SK-N-MC (cell line): ENCODE measurements at regions not wholly inside any gene's neighbourhood (a gene's known extent, or its start where the extent isn't known, plus 50 kb on each side); places are given as distances from the start of the nearest gene placed in this dataset.

Experiments used
- DNase-seq: peaks from one replicate; pipeline ENCODE4 v3.0.0-alpha.2; 2011; ENCODE audit warnings: low read depth, low spot score
- H3K27ac ChIP-seq: fragments of 200-600 bp; sonication (generic); 2 replicates; pipeline ENCODE4 v1.5.1; 2016; ENCODE audit warnings: mixed run types
- H3K36me3 ChIP-seq: fragments of 200-600 bp; sonication (generic); 2 replicates; pipeline ENCODE4 v1.6.1; 2017; ENCODE audit warnings: antibody characterized with exemption, low read length, mixed read lengths; ENCODE audit not compliant: insufficient read depth
- H3K4me3 ChIP-seq: fragments of 200-600 bp; sonication (generic); 2 replicates; pipeline ENCODE4 v1.5.1; 2016
- H3K9ac ChIP-seq: fragments of 200-600 bp; sonication (generic); 2 replicates; pipeline ENCODE4 v1.8.0; 2017; ENCODE audit warnings: mixed run types, mixed read lengths; ENCODE audit not compliant: insufficient read length
- H3K9me3 ChIP-seq: fragments of 200-600 bp; sonication (generic); 2 replicates; pipeline ENCODE4 v1.6.1; 2017; ENCODE audit warnings: low read depth, mild to moderate bottlenecking, antibody characterized with exemption, low read length, moderate library complexity, mixed read lengths
- EZH2 ChIP-seq: fragments of 200-600 bp; sonication (generic); IDR thresholded peaks from one replicate; pipeline ENCODE4 v1.6.1; 2017; ENCODE audit warnings: antibody characterized with exemption
- FOXP2 ChIP-seq: optimal IDR thresholded peaks from 2 replicates; pipeline ENCODE3; 2011; ENCODE audit warnings: mild to moderate bottlenecking, moderate library complexity; ENCODE audit not compliant: insufficient read depth; ENCODE audit errors: extremely low read length, control extremely low read depth
- POLR2AphosphoS5 ChIP-seq: IDR thresholded peaks from 2 replicates; pipeline ENCODE4 v1.6.1; 2012; ENCODE audit warnings: mild to moderate bottlenecking, low read depth, low read length, borderline replicate concordance

GRCh38 chr2:225771701-225772100 is 372.2 kb downstream of the NYAP2 start:
- TF ChIP-seq POLR2AphosphoS5, result no peak
- no peak for TF ChIP-seq EZH2
- no peak for TF ChIP-seq FOXP2
- no peak overlapping the region for H3K27ac ChIP-seq
- H3K4me3 ChIP-seq, result no peak overlapping the region

GRCh38 chr2:225768741-225769140 is 369.2 kb downstream of the NYAP2 start:
- H3K36me3 ChIP-seq, result no peaks in the 10 kb centered on the region
- TF ChIP-seq POLR2AphosphoS5 (no peak), FOXP2 (no peak), EZH2 (no peak)

More at GRCh38 chr2:225771701-225772100, 372.2 kb downstream of the NYAP2 start:
- H3K36me3 ChIP-seq, result no peaks in the 10 kb centered on the region
- H3K9ac ChIP-seq, result no peak overlapping the region
- no peak for DNase-seq
- no peaks in the 10 kb centered on the region for H3K9me3 ChIP-seq

GRCh38 chr2:225766431-225766830 is 366.9 kb downstream of the NYAP2 start:
- no peak for DNase-seq
- no peaks in the 10 kb centered on the region for H3K36me3 ChIP-seq
- peak overlapping the region; percentile 29 for H3K9ac ChIP-seq
- TF ChIP-seq FOXP2 (no peak), EZH2 (no peak), POLR2AphosphoS5 (no peak)
- H3K4me3 ChIP-seq, result 0 out of 2 replicates have a peak overlapping the region, but pooled peaks have one; percentile 22
- no peak overlapping the region for H3K27ac ChIP-seq
- no peaks in the 10 kb centered on the region for H3K9me3 ChIP-seq

More at GRCh38 chr2:225768741-225769140, 369.2 kb downstream of the NYAP2 start:
- no peak overlapping the region for H3K27ac ChIP-seq
- DNase-seq, result no peak
- H3K9ac ChIP-seq, result no peak overlapping the region
- H3K9me3 ChIP-seq, result no peaks in the 10 kb centered on the region
- no peak overlapping the region for H3K4me3 ChIP-seq

GRCh38 chr2:225765820-225766219 is 366.3 kb downstream of the NYAP2 start:
- Histone ChIP-seq H3K36me3 (no peaks in the 10 kb centered on the region), H3K27ac (no peak overlapping the region), H3K4me3 (no peak overlapping the region), H3K9me3 (no peaks in the 10 kb centered on the region), H3K9ac (no peak overlapping the region)
- no peak for DNase-seq
- TF ChIP-seq EZH2 (no peak), FOXP2 (no peak), POLR2AphosphoS5 (no peak)

GRCh38 chr2:225764346-225764745 is 364.8 kb downstream of the NYAP2 start:
- Histone ChIP-seq H3K27ac (no peak overlapping the region), H3K9me3 (no peaks in the 10 kb centered on the region), H3K4me3 (no peak overlapping the region), H3K9ac (no peak overlapping the region), H3K36me3 (no peaks in the 10 kb centered on the region)
- no peak for DNase-seq
- TF ChIP-seq EZH2 (no peak), POLR2AphosphoS5 (no peak)

GRCh38 chr2:225763711-225764110 is 364.2 kb downstream of the NYAP2 start:
- no peak overlapping the region for H3K9ac ChIP-seq
- no peaks in the 10 kb centered on the region for H3K9me3 ChIP-seq
- no peak for TF ChIP-seq FOXP2
- no peak for TF ChIP-seq POLR2AphosphoS5
- TF ChIP-seq EZH2, result no peak

GRCh38 chr2:225761396-225761795 is 361.9 kb downstream of the NYAP2 start:
- no peak overlapping the region for H3K4me3 ChIP-seq
- no peak overlapping the region for H3K9ac ChIP-seq
- no peaks in the 10 kb centered on the region for H3K36me3 ChIP-seq
- no peak for TF ChIP-seq FOXP2
- TF ChIP-seq POLR2AphosphoS5, result no peak
- TF ChIP-seq EZH2, result no peak
- DNase-seq, result no peak
- no peak overlapping the region for H3K27ac ChIP-seq
- H3K9me3 ChIP-seq, result no peaks in the 10 kb centered on the region

More at GRCh38 chr2:225763711-225764110, 364.2 kb downstream of the NYAP2 start:
- no peak for DNase-seq
- Histone ChIP-seq H3K27ac (no peak overlapping the region), H3K36me3 (no peaks in the 10 kb centered on the region), H3K4me3 (no peak overlapping the region)

GRCh38 chr2:225757248-225757647 is 357.7 kb downstream of the NYAP2 start:
- no peaks in the 10 kb centered on the region for H3K9me3 ChIP-seq
- H3K36me3 ChIP-seq, result no peaks in the 10 kb centered on the region
- no peak overlapping the region for H3K9ac ChIP-seq
- H3K27ac ChIP-seq, result no peak overlapping the region
- DNase-seq, result no peak
- no peak for TF ChIP-seq POLR2AphosphoS5
- no peak for TF ChIP-seq FOXP2
- TF ChIP-seq EZH2, result no peak
- H3K4me3 ChIP-seq, result no peak overlapping the region

- H3K4me3 ChIP-seq, result no peak overlapping the region
- no peaks in the 10 kb centered on the region for H3K9me3 ChIP-seq
- TF ChIP-seq POLR2AphosphoS5, result no peak
- no peak for TF ChIP-seq EZH2
- TF ChIP-seq FOXP2, result no peak
- DNase-seq, result no peak
- no peaks in the 10 kb centered on the region for H3K36me3 ChIP-seq
- H3K27ac ChIP-seq, result no peak overlapping the region
- no peak overlapping the region for H3K9ac ChIP-seq
Measured at GRCh38 chr2:225756198-225756597, 356.7 kb downstream of the NYAP2 start.
